SK-N-MC (cell line): ENCODE measurements at regions not wholly inside any gene's neighbourhood (a gene's known extent, or its start where the extent isn't known, plus 50 kb on each side); places are given as distances from the start of the nearest gene placed in this dataset.

Source experiments
- DNase-seq: peaks from one replicate; pipeline ENCODE4 v3.0.0-alpha.2; 2011; ENCODE audit warnings: low read depth, low spot score
- H3K27ac ChIP-seq: fragments of 200-600 bp; sonication (generic); 2 replicates; pipeline ENCODE4 v1.5.1; 2016; ENCODE audit warnings: mixed run types
- H3K36me3 ChIP-seq: fragments of 200-600 bp; sonication (generic); 2 replicates; pipeline ENCODE4 v1.6.1; 2017; ENCODE audit warnings: antibody characterized with exemption, low read length, mixed read lengths; ENCODE audit not compliant: insufficient read depth
- H3K4me3 ChIP-seq: fragments of 200-600 bp; sonication (generic); 2 replicates; pipeline ENCODE4 v1.5.1; 2016
- H3K9ac ChIP-seq: fragments of 200-600 bp; sonication (generic); 2 replicates; pipeline ENCODE4 v1.8.0; 2017; ENCODE audit warnings: mixed run types, mixed read lengths; ENCODE audit not compliant: insufficient read length
- H3K9me3 ChIP-seq: fragments of 200-600 bp; sonication (generic); 2 replicates; pipeline ENCODE4 v1.6.1; 2017; ENCODE audit warnings: low read depth, mild to moderate bottlenecking, antibody characterized with exemption, low read length, moderate library complexity, mixed read lengths
- EZH2 ChIP-seq: fragments of 200-600 bp; sonication (generic); IDR thresholded peaks from one replicate; pipeline ENCODE4 v1.6.1; 2017; ENCODE audit warnings: antibody characterized with exemption
- FOXP2 ChIP-seq: optimal IDR thresholded peaks from 2 replicates; pipeline ENCODE3; 2011; ENCODE audit warnings: mild to moderate bottlenecking, moderate library complexity; ENCODE audit not compliant: insufficient read depth; ENCODE audit errors: extremely low read length, control extremely low read depth
- POLR2AphosphoS5 ChIP-seq: IDR thresholded peaks from 2 replicates; pipeline ENCODE4 v1.6.1; 2012; ENCODE audit warnings: mild to moderate bottlenecking, low read depth, low read length, borderline replicate concordance

GRCh38 chr12:85657836-85658630 lies 178.2 kb downstream of the RASSF9 start:
- H3K4me3 ChIP-seq, result no peak overlapping the region
- no peak overlapping the region for H3K27ac ChIP-seq
- no peaks in the 10 kb centered on the region for H3K9me3 ChIP-seq
- H3K9ac ChIP-seq, result no peak overlapping the region
- TF ChIP-seq EZH2 (no peak), POLR2AphosphoS5 (no peak), FOXP2 (no peak)
- no peaks in the 10 kb centered on the region for H3K36me3 ChIP-seq
- no peak for DNase-seq

GRCh38 chr12:85659754-85660530 lies 176.3 kb downstream of the RASSF9 start:
- no peak overlapping the region for H3K27ac ChIP-seq
- H3K9ac ChIP-seq, result no peak overlapping the region
- TF ChIP-seq EZH2 (no peak), POLR2AphosphoS5 (no peak), FOXP2 (no peak)
- H3K36me3 ChIP-seq, result no peaks in the 10 kb centered on the region
- DNase-seq, result no peak
- no peaks in the 10 kb centered on the region for H3K9me3 ChIP-seq
- no peak overlapping the region for H3K4me3 ChIP-seq

GRCh38 chr12:85661461-85662206 lies 174.6 kb downstream of the RASSF9 start:
- Histone ChIP-seq H3K9ac (no peak overlapping the region), H3K9me3 (no peaks in the 10 kb centered on the region), H3K36me3 (no peaks in the 10 kb centered on the region), H3K27ac (no peak overlapping the region), H3K4me3 (no peak overlapping the region)
- TF ChIP-seq POLR2AphosphoS5, result no peak
- TF ChIP-seq FOXP2, result no peak
- no peak for TF ChIP-seq EZH2
- DNase-seq, result no peak

GRCh38 chr12:85662207-85662602 lies 174.0 kb downstream of the RASSF9 start:
- Histone ChIP-seq H3K27ac (no peak overlapping the region), H3K9me3 (no peaks in the 10 kb centered on the region), H3K4me3 (no peak overlapping the region), H3K36me3 (no peaks in the 10 kb centered on the region), H3K9ac (no peak overlapping the region)
- DNase-seq, result no peak
- TF ChIP-seq FOXP2 (no peak), POLR2AphosphoS5 (no peak), EZH2 (no peak)

- no peaks in the 10 kb centered on the region for H3K36me3 ChIP-seq
- no peaks in the 10 kb centered on the region for H3K9me3 ChIP-seq
- TF ChIP-seq POLR2AphosphoS5 (no peak), EZH2 (no peak), FOXP2 (no peak)
- DNase-seq, result no peak
- no peak overlapping the region for H3K9ac ChIP-seq
- no peak overlapping the region for H3K4me3 ChIP-seq
- no peak overlapping the region for H3K27ac ChIP-seq
Measured at GRCh38 chr12:85663631-85664030, 172.6 kb downstream of the RASSF9 start.

- TF ChIP-seq POLR2AphosphoS5 (no peak), EZH2 (no peak), FOXP2 (no peak)
- H3K9ac ChIP-seq, result no peak overlapping the region
- no peaks in the 10 kb centered on the region for H3K36me3 ChIP-seq
- no peaks in the 10 kb centered on the region for H3K9me3 ChIP-seq
- no peak for DNase-seq
- no peak overlapping the region for H3K27ac ChIP-seq
- H3K4me3 ChIP-seq, result no peak overlapping the region
Measured at GRCh38 chr12:85664429-85664828, 171.8 kb downstream of the RASSF9 start.

GRCh38 chr12:85669911-85670310 lies 166.3 kb downstream of the RASSF9 start:
- peak overlapping the region; percentile 91 for H3K27ac ChIP-seq
- TF ChIP-seq FOXP2 (no peak), POLR2AphosphoS5 (no peak), EZH2 (no peak)
- DNase-seq, result no peak
- H3K9me3 ChIP-seq, result no peaks in the 10 kb centered on the region
- H3K36me3 ChIP-seq, result no peaks in the 10 kb centered on the region
- peak overlapping the region; percentile 55 for H3K9ac ChIP-seq
- no peak overlapping the region for H3K4me3 ChIP-seq

- TF ChIP-seq EZH2, result no peak
- TF ChIP-seq POLR2AphosphoS5, result no peak
- no peak for TF ChIP-seq FOXP2
- no peaks in the 10 kb centered on the region for H3K9me3 ChIP-seq
- no peak overlapping the region for H3K9ac ChIP-seq
- no peak overlapping the region for H3K4me3 ChIP-seq
- peak overlapping the region; percentile 68 for H3K27ac ChIP-seq
- no peak for DNase-seq
- no peaks in the 10 kb centered on the region for H3K36me3 ChIP-seq
Measured at GRCh38 chr12:85672436-85672835, 163.8 kb downstream of the RASSF9 start.

- H3K36me3 ChIP-seq, result no peaks in the 10 kb centered on the region
- DNase-seq, result no peak
- no peak overlapping the region for H3K9ac ChIP-seq
- TF ChIP-seq FOXP2 (no peak), POLR2AphosphoS5 (no peak), EZH2 (no peak)
- no peak overlapping the region for H3K4me3 ChIP-seq
- no peaks in the 10 kb centered on the region for H3K9me3 ChIP-seq
- H3K27ac ChIP-seq, result no peak overlapping the region
Measured at GRCh38 chr12:85673921-85674420, 162.2 kb downstream of the RASSF9 start.
